ENCODE measurements at regions not wholly inside any gene's neighbourhood (a gene's known extent, or its start where the extent isn't known, plus 50 kb on each side); places are given as distances from the start of the nearest gene placed in this dataset.

- intact Hi-C loops (cut with DNase I) = no loop called here
- no peaks in the 10 kb centered on the region for H3K4me1 ChIP-seq
- peaks cover 0 to 22% (median 3%) of the 10 kb centered on the region in 11 donors for H3K9me3 ChIP-seq
- no peaks in the 10 kb centered on the region for H3K36me3 ChIP-seq
- 35 to 40% methylated on average over 7 of the region's 7 CpGs for WGBS, 2 donors
- ATAC-seq (no peak), DNase-seq (no peak)
- H3K4me3 ChIP-seq = no peak overlapping the region
- H3K27me3 ChIP-seq = no peaks in the 10 kb centered on the region
- TF ChIP-seq CTCF (IDR thresholded peaks at IDR 0.05) = no peak
- no peak overlapping the region for H3K27ac ChIP-seq
Observed at GRCh38 chr14:28130610-28131284, 635.8 kb upstream of the FOXG1 start.

- intact Hi-C loops (cut with DNase I) = no loop called here
- Histone ChIP-seq H3K27ac (no peak overlapping the region), H3K4me3 (no peak overlapping the region), H3K36me3 (no peaks in the 10 kb centered on the region), H3K27me3 (no peaks in the 10 kb centered on the region), H3K4me1 (no peaks in the 10 kb centered on the region), H3K9me3 (peaks cover 0 to 15% (median 0%) of the 10 kb centered on the region in 11 donors)
- no peak for TF ChIP-seq CTCF (IDR thresholded peaks at IDR 0.05)
- WGBS, 2 donors = 57 to 65% methylated on average over 1 of the region's 1 CpG
- DNase-seq (no peak), ATAC-seq (no peak)
Observed at GRCh38 chr14:28138341-28138740, 628.2 kb upstream of the FOXG1 start.

- H3K9me3 ChIP-seq = peaks cover 0 to 5% (median 0%) of the 10 kb centered on the region in 11 donors
- 79 to 82% methylated on average over 2 of the region's 2 CpGs for WGBS, 2 donors
- H3K27ac ChIP-seq = no peak overlapping the region
- no peaks in the 10 kb centered on the region for H3K4me1 ChIP-seq
- H3K27me3 ChIP-seq = no peaks in the 10 kb centered on the region
- ATAC-seq (no peak), DNase-seq (no peak)
- no peaks in the 10 kb centered on the region for H3K36me3 ChIP-seq
- intact Hi-C loops (cut with DNase I) = no loop called here
- no peak overlapping the region for H3K4me3 ChIP-seq
- no peak for TF ChIP-seq CTCF (IDR thresholded peaks at IDR 0.05)
Observed at GRCh38 chr14:28141662-28142061, 624.9 kb upstream of the FOXG1 start.

- H3K9me3 ChIP-seq = peaks cover 0 to 12% (median 0%) of the 10 kb centered on the region in 11 donors
- H3K27ac ChIP-seq = no peak overlapping the region
- intact Hi-C loops (cut with DNase I) = no loop called here
- no peaks in the 10 kb centered on the region for H3K36me3 ChIP-seq
- ATAC-seq (no peak), DNase-seq (no peak)
- peak in 2 of 9 donors; percentile 8 to 11 for TF ChIP-seq CTCF (IDR thresholded peaks at IDR 0.05)
- 16 to 19% methylated on average over 3 of the region's 3 CpGs for WGBS, 2 donors
- no peak overlapping the region for H3K4me3 ChIP-seq
- H3K27me3 ChIP-seq = no peaks in the 10 kb centered on the region
- H3K4me1 ChIP-seq = no peaks in the 10 kb centered on the region
Observed at GRCh38 chr14:28142400-28143015, 624.1 kb upstream of the FOXG1 start.

Measured in heart right ventricle (tissue), 16 donors.